HCT116 (cell line): ENCODE measurements at regions not wholly inside any gene's neighbourhood (a gene's known extent, or its start where the extent isn't known, plus 50 kb on each side); places are given as distances from the start of the nearest gene placed in this dataset.

Experiments
- ATAC-seq: fragments of 200-7000 bp; cut with Tn5 transposase; 2 replicates; pipeline ENCODE4 v1.9.1; 2020; ENCODE audit warnings: mild to moderate bottlenecking, moderate library complexity
- BruUV-seq: library from RNA; stranded (reverse); fragments of 400-500 nt; replicated peaks from 2 replicates; lab custom pipeline; 2021; lab: Mats Ljungman, UMichigan
- CTCF ChIA-PET: fragments of 300-600 bp; sonication (Branson Sonifier 250); formaldehyde crosslinking; loops from one replicate; lab custom pipeline; 2021; ENCODE audit warnings: antibody characterized with exemption; lab: Charles Lee
- POLR2A ChIA-PET: fragments of 300-600, 350-600 bp; sonication (Branson Sonifier 250); formaldehyde crosslinking; loops from one replicate; lab custom pipeline; 2021; ENCODE audit warnings: antibody characterized with exemption; lab: Charles Lee
- RAD21 ChIA-PET, 2 experiments: fragments of 300-600 bp; sonication (Branson Sonifier 250); formaldehyde crosslinking; loops; one replicate each; lab custom pipeline; 2023; ENCODE audit warnings: low total read pairs in 2 of 2; ENCODE audit not compliant: uncharacterized antibody in 2 of 2, unreplicated experiment in 2 of 2, low non-redundant PET in 1 of 2; lab: Charles Lee
- DNase-seq: peaks from one replicate; pipeline ENCODE4 v3.0.0-alpha.2; 2010; ENCODE audit warnings: low read depth, low spot score
- H2AFZ ChIP-seq: fragments of 200-600 bp; shearing (Covaris generic), sonication (generic); 2 replicates; pipeline ENCODE4 v1.6.1; 2017; ENCODE audit warnings: low read depth, mixed run types, mixed read lengths, antibody characterized with exemption, low read length; ENCODE audit not compliant: poor library complexity, severe bottlenecking
- H3K27ac ChIP-seq: 2 replicates; pipeline ENCODE4 v1.5.1; 2012; ENCODE audit warnings: low read depth, low read length
- H3K27me3 ChIP-seq: fragments of 200-600 bp; sonication (generic); 2 replicates; pipeline ENCODE4 v1.6.1; 2016; ENCODE audit warnings: mixed run types, low read length, mixed read lengths; ENCODE audit not compliant: insufficient read depth
- H3K36me3 ChIP-seq, 2 experiments: fragments of 200-500 bp in 1 of 2; fragments of 200-600 bp in 1 of 2; sonication (Bioruptor generic) in 1 of 2; sonication (generic) in 1 of 2; 2 replicates each; pipeline versions ENCODE4 v1.5.1 to v1.6.1; 2014 to 2016; ENCODE audit warnings: low read length in 2 of 2, inconsistent platforms in 1 of 2, mixed read lengths in 1 of 2, mixed run types in 1 of 2; ENCODE audit not compliant: insufficient read depth in 2 of 2, control insufficient read depth in 1 of 2
- H3K4me1 ChIP-seq, 2 experiments: fragments of 200-600 bp in 1 of 2; sonication (generic) in 1 of 2; 2 replicates each; pipeline versions ENCODE4 v1.5.1 to v1.6.1; 2012 to 2017; ENCODE audit warnings: low read length in 2 of 2, inconsistent platforms in 1 of 2, mild to moderate bottlenecking in 1 of 2, mixed read lengths in 1 of 2, mixed run types in 1 of 2, moderate library complexity in 1 of 2; ENCODE audit not compliant: insufficient read depth in 2 of 2, control insufficient read depth in 1 of 2
- H3K4me2 ChIP-seq: fragments of 200-600 bp; sonication (generic); 2 replicates; pipeline ENCODE4 v1.6.1; 2017; ENCODE audit warnings: mixed run types, low read length, mixed read lengths
- H3K4me3 ChIP-seq, 2 experiments: fragments of 200-600 bp in 1 of 2; sonication (generic) in 1 of 2; replicated peaks in 1 of 2; 2 replicates each; pipeline ENCODE4 v1.5.1; 2011 to 2016; ENCODE audit warnings: low read length in 2 of 2, control low read depth in 1 of 2, low read depth in 1 of 2, mild to moderate bottlenecking in 1 of 2, mixed read lengths in 1 of 2, mixed run types in 1 of 2
- H3K79me2 ChIP-seq: fragments of 200-600 bp; sonication (generic); 2 replicates; pipeline ENCODE4 v1.6.1; 2017; ENCODE audit warnings: mild to moderate bottlenecking, mixed run types, low read length, moderate library complexity, mixed read lengths; ENCODE audit not compliant: insufficient read depth
- H3K9ac ChIP-seq: fragments of 200-600 bp; sonication (generic); 2 replicates; pipeline ENCODE4 v1.6.1; 2016; ENCODE audit warnings: low read length, mixed read lengths
- H3K9me2 ChIP-seq: fragments of 200-600 bp; sonication (generic), shearing (Covaris generic); 2 replicates; pipeline ENCODE4 v1.6.1; 2017; ENCODE audit warnings: mixed run types, mild to moderate bottlenecking, moderate library complexity; ENCODE audit not compliant: insufficient read depth
- H3K9me3 ChIP-seq, 2 experiments: fragments of 200-500 bp in 1 of 2; fragments of 200-600 bp in 1 of 2; sonication (Bioruptor generic) in 1 of 2; sonication (generic) in 1 of 2; 2 replicates each; pipeline ENCODE4 v1.6.1; 2014 to 2017; ENCODE audit warnings: low read length in 2 of 2, mixed read lengths in 2 of 2, inconsistent platforms in 1 of 2, low read depth in 1 of 2, mild to moderate bottlenecking in 1 of 2, mixed run types in 1 of 2, moderate library complexity in 1 of 2; ENCODE audit not compliant: control insufficient read depth in 1 of 2, insufficient read depth in 1 of 2
- H4K20me1 ChIP-seq: fragments of 200-600 bp; sonication (generic), shearing (Covaris generic); 2 replicates; pipeline ENCODE4 v1.6.1; 2017; ENCODE audit warnings: mixed run types, mild to moderate bottlenecking, moderate library complexity; ENCODE audit not compliant: insufficient read depth
- CBX3 ChIP-seq: IDR thresholded peaks from 2 replicates; pipeline ENCODE4 v1.6.1; 2012; ENCODE audit warnings: low read depth
- CEBPB ChIP-seq: IDR thresholded peaks from 2 replicates; pipeline ENCODE4 v1.6.1; 2012; ENCODE audit warnings: low read depth
- CTCF ChIP-seq, 3 experiments: fragments of 200-600 bp in 1 of 3; sonication (generic) in 1 of 3; IDR thresholded peaks in 2 of 3; conservative IDR thresholded peaks in 1 of 3; 2 replicates each; pipeline ENCODE4 v1.5.1; 2012 to 2017; ENCODE audit warnings: low read depth in 2 of 3, low read length in 2 of 3, antibody characterized with exemption in 1 of 3, borderline replicate concordance in 1 of 3, control low read depth in 1 of 3, mild to moderate bottlenecking in 1 of 3, mixed read lengths in 1 of 3, mixed run types in 1 of 3, moderate library complexity in 1 of 3; ENCODE audit not compliant: insufficient read depth in 1 of 3
- EGR1 ChIP-seq: IDR thresholded peaks from 2 replicates; pipeline ENCODE4 v1.6.1; 2012; ENCODE audit warnings: low read depth
- ELF1 ChIP-seq: IDR thresholded peaks from 2 replicates; pipeline ENCODE4 v1.6.1; 2012; ENCODE audit warnings: low read depth, borderline replicate concordance
- EZH2 ChIP-seq: fragments of 200-600 bp; sonication (generic); IDR thresholded peaks from 2 replicates; pipeline ENCODE4 v1.6.1; 2017; ENCODE audit warnings: antibody characterized with exemption, mixed run types
- EZH2phosphoT487 ChIP-seq: fragments of 200-600 bp; IDR thresholded peaks from 2 replicates; pipeline ENCODE4 v1.6.1; 2018; ENCODE audit warnings: antibody characterized with exemption, borderline replicate concordance
- FOSL1 ChIP-seq: IDR thresholded peaks from 2 replicates; pipeline ENCODE4 v1.6.1; 2012; ENCODE audit warnings: low read depth
- POLR2A ChIP-seq: IDR thresholded peaks from 2 replicates; pipeline ENCODE4 v1.7.0; 2011; ENCODE audit warnings: borderline replicate concordance; ENCODE audit not compliant: insufficient read depth, insufficient read length; ENCODE audit errors: extremely low read depth
- RAD21 ChIP-seq: IDR thresholded peaks from 2 replicates; pipeline ENCODE4 v1.6.1; 2012; ENCODE audit warnings: low read depth, mild to moderate bottlenecking
- SIN3A ChIP-seq: IDR thresholded peaks from 2 replicates; pipeline ENCODE4 v1.6.1; 2012; ENCODE audit warnings: low read depth
- SP1 ChIP-seq: IDR thresholded peaks from 2 replicates; pipeline ENCODE4 v1.6.1; 2012; ENCODE audit warnings: low read depth
- SRF ChIP-seq: IDR thresholded peaks from 2 replicates; pipeline ENCODE4 v1.6.1; 2012; ENCODE audit warnings: low read depth
- TCF7L2 ChIP-seq: IDR thresholded peaks from 2 replicates; pipeline ENCODE4 v1.7.0; 2011; ENCODE audit warnings: borderline replicate concordance, inconsistent platforms; ENCODE audit not compliant: insufficient read depth, insufficient read length; ENCODE audit errors: extremely low read depth
- ZFX ChIP-seq: fragments of 450-650 bp; IDR thresholded peaks from 2 replicates; pipeline ENCODE4 v1.6.1; 2017
- ZNF274 ChIP-seq: fragments of 200-500 bp; sonication (Bioruptor generic); IDR thresholded peaks from 2 replicates; pipeline ENCODE4 v1.6.1; 2014; ENCODE audit warnings: mild to moderate bottlenecking, low read depth, low read length, inconsistent platforms
- intact Hi-C: fragments of 100-400 bp; cut with micrococcal nuclease; formaldehyde crosslinking; loops from 2 replicates; pipeline ENCODE4 v1.10.0; 2022
- TF ChIP-seq, protein P1 (sequence below): IDR thresholded peaks from 2 replicates; pipeline ENCODE4 v1.6.1; 2012; ENCODE audit warnings: low read depth
- TF ChIP-seq, protein P2 (sequence below): IDR thresholded peaks from 2 replicates; pipeline ENCODE4 v1.6.1; 2012
- TF ChIP-seq, protein P3 (sequence below): IDR thresholded peaks from 2 replicates; pipeline ENCODE4 v1.6.1; 2012

DNA sequence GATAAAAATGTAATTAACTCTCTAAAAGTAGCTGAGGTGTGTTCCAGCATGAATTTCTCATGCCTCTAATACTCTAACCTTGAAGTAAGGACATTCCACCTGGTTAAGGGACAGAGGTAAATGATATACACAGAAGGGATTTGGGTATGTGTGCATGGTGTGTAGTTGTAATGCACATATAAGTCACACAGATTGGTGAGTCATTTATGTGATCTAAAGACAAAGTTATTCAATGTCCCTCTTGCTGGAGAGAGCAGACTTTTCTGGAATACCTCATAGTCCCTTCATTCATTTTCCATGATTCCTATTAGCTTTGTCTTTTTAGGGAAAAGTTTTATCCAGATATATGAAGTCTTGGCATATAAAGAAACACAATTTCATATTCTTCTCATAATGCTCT lies 234.9 kb downstream of the SNAPC1 start:
- Histone ChIP-seq H3K27me3 (peaks cover 37% of the 10 kb centered on the region; the same call in 1 of the 2 replicates), H3K79me2 (no peaks in the 10 kb centered on the region), H2AFZ (no peak overlapping the region), H3K9me3 (no peaks in the 10 kb centered on the region), H3K4me3 (no peak overlapping the region), H4K20me1 (no peaks in the 10 kb centered on the region), H3K4me2 (no peak overlapping the region), H3K36me3 (no peaks in the 10 kb centered on the region), H3K27ac (no peak overlapping the region), H3K9me2 (no peaks in the 10 kb centered on the region), H3K4me1 (no peaks in the 10 kb centered on the region), H3K9ac (no peak overlapping the region)
- DNase-seq (no peak), ATAC-seq (no peak)
- CTCF ChIA-PET = no interaction called here
- RAD21 ChIA-PET = no interaction called here
- intact Hi-C loops = no loop called here
- BruUV-seq = no TSS peak
- POLR2A ChIA-PET = no interaction called here
- TF ChIP-seq POLR2A = no peak
- TF ChIP-seq RAD21 = no peak
- TF ChIP-seq CEBPB = no peak
- TF ChIP-seq SRF = no peak
- no peak for TF ChIP-seq TCF7L2
- TF ChIP-seq, protein P1, sequence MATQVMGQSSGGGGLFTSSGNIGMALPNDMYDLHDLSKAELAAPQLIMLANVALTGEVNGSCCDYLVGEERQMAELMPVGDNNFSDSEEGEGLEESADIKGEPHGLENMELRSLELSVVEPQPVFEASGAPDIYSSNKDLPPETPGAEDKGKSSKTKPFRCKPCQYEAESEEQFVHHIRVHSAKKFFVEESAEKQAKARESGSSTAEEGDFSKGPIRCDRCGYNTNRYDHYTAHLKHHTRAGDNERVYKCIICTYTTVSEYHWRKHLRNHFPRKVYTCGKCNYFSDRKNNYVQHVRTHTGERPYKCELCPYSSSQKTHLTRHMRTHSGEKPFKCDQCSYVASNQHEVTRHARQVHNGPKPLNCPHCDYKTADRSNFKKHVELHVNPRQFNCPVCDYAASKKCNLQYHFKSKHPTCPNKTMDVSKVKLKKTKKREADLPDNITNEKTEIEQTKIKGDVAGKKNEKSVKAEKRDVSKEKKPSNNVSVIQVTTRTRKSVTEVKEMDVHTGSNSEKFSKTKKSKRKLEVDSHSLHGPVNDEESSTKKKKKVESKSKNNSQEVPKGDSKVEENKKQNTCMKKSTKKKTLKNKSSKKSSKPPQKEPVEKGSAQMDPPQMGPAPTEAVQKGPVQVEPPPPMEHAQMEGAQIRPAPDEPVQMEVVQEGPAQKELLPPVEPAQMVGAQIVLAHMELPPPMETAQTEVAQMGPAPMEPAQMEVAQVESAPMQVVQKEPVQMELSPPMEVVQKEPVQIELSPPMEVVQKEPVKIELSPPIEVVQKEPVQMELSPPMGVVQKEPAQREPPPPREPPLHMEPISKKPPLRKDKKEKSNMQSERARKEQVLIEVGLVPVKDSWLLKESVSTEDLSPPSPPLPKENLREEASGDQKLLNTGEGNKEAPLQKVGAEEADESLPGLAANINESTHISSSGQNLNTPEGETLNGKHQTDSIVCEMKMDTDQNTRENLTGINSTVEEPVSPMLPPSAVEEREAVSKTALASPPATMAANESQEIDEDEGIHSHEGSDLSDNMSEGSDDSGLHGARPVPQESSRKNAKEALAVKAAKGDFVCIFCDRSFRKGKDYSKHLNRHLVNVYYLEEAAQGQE = no peak
- TF ChIP-seq SP1 = no peak
- no peak for TF ChIP-seq CTCF (IDR thresholded peaks at IDR 0.05 in 2 of 3, conservative IDR thresholded peaks at IDR 0.05 in 1 of 3; ENCODE audit: borderline replicate concordance in 1 of 3, insufficient read depth in 1 of 3, low read depth in 2 of 3, low read length in 2 of 3)
- TF ChIP-seq, protein P2, sequence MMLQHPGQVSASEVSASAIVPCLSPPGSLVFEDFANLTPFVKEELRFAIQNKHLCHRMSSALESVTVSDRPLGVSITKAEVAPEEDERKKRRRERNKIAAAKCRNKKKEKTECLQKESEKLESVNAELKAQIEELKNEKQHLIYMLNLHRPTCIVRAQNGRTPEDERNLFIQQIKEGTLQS = no peak
- TF ChIP-seq EGR1 = no peak
- no peak for TF ChIP-seq EZH2
- no peak for TF ChIP-seq FOSL1
- no peak for TF ChIP-seq ELF1
- TF ChIP-seq, protein P3, sequence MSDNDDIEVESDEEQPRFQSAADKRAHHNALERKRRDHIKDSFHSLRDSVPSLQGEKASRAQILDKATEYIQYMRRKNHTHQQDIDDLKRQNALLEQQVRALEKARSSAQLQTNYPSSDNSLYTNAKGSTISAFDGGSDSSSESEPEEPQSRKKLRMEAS = no peak
- no peak for TF ChIP-seq ZNF274
- no peak for TF ChIP-seq SIN3A
- TF ChIP-seq ZFX = no peak
- no peak for TF ChIP-seq EZH2phosphoT487
- TF ChIP-seq CBX3 = no peak
